ENCODE measurements at regions not wholly inside any gene's neighbourhood (a gene's known extent, or its start where the extent isn't known, plus 50 kb on each side); places are given as distances from the start of the nearest gene placed in this dataset.

DNA sequence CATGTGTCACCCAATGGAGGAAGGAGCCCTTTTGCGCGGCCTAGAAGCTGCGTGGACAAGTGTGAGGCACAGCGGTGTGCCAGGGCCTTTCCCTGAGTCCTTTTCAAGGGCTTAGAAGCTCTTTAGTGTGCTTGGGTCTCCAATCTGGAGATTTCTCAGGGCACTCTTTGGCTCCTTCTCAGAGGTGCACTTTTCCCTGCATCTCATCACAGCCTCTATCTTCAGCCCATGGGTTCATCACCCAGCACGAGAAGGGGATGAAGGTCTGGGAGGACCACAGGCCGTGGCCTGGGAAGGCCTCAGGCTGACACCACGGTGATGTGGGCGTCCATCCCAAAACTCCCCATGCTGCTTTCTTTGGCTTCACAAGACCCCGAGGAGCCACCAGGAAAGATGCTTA lies 233.4 kb downstream of the TEX36 start:
- Histone ChIP-seq H3K4me1 (ENCODE audit: insufficient read depth, low read length, poor library complexity, severe bottlenecking) (no peaks in the 10 kb centered on the region), H3K36me3 (ENCODE audit: insufficient read depth, low read length, poor library complexity, severe bottlenecking) (no peaks in the 10 kb centered on the region), H3K4me3 (ENCODE audit: low read depth, low read length, poor library complexity, severe bottlenecking) (no peak overlapping the region), H3K9me3 (ENCODE audit: low read depth, low read length, poor library complexity, severe bottlenecking) (no peaks in the 10 kb centered on the region), H3K27me3 (replicated peaks; ENCODE audit: insufficient read depth, low read depth, low read length, poor library complexity) (peaks cover 10% of the 10 kb centered on the region), H3K27ac (ENCODE audit: low read depth, low read length, poor library complexity, severe bottlenecking) (no peak overlapping the region)
- BruUV-seq (replicated peaks), result no TSS peak
- no peak for DNase-seq (ENCODE audit: low spot score)
- POLR2A ChIA-PET (ENCODE audit: low non-redundant PET), result no interaction called here
- CTCF ChIA-PET, result no interaction called here
- intact Hi-C loops (cut with micrococcal nuclease; ENCODE audit: unreplicated experiment), result no loop called here
- TF ChIP-seq EZH2 (IDR thresholded peaks at IDR 0.05; ENCODE audit: borderline replicate concordance, low read depth, low read length, poor library complexity, severe bottlenecking), result no peak
- TF ChIP-seq, protein P1, sequence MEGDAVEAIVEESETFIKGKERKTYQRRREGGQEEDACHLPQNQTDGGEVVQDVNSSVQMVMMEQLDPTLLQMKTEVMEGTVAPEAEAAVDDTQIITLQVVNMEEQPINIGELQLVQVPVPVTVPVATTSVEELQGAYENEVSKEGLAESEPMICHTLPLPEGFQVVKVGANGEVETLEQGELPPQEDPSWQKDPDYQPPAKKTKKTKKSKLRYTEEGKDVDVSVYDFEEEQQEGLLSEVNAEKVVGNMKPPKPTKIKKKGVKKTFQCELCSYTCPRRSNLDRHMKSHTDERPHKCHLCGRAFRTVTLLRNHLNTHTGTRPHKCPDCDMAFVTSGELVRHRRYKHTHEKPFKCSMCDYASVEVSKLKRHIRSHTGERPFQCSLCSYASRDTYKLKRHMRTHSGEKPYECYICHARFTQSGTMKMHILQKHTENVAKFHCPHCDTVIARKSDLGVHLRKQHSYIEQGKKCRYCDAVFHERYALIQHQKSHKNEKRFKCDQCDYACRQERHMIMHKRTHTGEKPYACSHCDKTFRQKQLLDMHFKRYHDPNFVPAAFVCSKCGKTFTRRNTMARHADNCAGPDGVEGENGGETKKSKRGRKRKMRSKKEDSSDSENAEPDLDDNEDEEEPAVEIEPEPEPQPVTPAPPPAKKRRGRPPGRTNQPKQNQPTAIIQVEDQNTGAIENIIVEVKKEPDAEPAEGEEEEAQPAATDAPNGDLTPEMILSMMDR (conservative IDR thresholded peaks at IDR 0.05; ENCODE audit: low read depth, low read length), result no peak

DNA sequence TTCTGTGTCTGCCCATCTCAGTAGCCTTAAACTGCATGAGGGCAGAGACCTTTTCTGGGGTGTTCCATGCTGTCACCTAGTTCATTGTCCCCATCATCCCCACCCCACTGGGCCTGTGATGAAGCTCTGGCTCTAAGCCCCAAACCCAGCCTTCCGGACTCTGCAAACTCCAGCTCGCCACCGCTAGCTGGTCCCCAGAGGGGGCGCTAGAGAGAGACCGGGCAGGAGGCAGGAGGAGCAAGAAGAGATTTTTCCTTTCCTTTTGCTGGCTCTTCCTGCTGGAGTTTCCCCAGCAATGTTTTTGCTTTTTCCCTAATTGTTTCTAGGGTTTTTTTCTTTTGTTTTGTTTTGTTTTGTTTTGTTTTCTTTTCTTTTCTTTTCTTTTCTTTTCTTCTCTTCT lies 234.4 kb downstream of the TEX36 start:
- ChIA-PET CTCF (interaction anchor here (0.5 to 0.6 kb wide), 2 partner anchors 168 to 352 kb away, joined by 4 to 8 read pairs; no protein-coding TSS in a partner anchor), POLR2A (ENCODE audit: low non-redundant PET) (no interaction called here)
- TF ChIP-seq, protein P1 (conservative IDR thresholded peaks at IDR 0.05; ENCODE audit: low read depth, low read length), result peak; percentile 71
- TF ChIP-seq EZH2 (IDR thresholded peaks at IDR 0.05; ENCODE audit: borderline replicate concordance, low read depth, low read length, poor library complexity, severe bottlenecking), result no peak
- no TSS peak for BruUV-seq (replicated peaks)
- DNase-seq (ENCODE audit: low spot score), result peak; percentile 45
- intact Hi-C loops (cut with micrococcal nuclease; ENCODE audit: unreplicated experiment), result no loop called here
- no peaks in the 10 kb centered on the region for H3K36me3 ChIP-seq (ENCODE audit: insufficient read depth, low read length, poor library complexity, severe bottlenecking)
- no peaks in the 10 kb centered on the region for H3K4me1 ChIP-seq (ENCODE audit: insufficient read depth, low read length, poor library complexity, severe bottlenecking)
- peaks cover 10% of the 10 kb centered on the region for H3K27me3 ChIP-seq (replicated peaks; ENCODE audit: insufficient read depth, low read depth, low read length, poor library complexity)
- H3K9me3 ChIP-seq (ENCODE audit: low read depth, low read length, poor library complexity, severe bottlenecking), result no peaks in the 10 kb centered on the region
- no peak overlapping the region for H3K27ac ChIP-seq (ENCODE audit: low read depth, low read length, poor library complexity, severe bottlenecking)
- no peak overlapping the region for H3K4me3 ChIP-seq (ENCODE audit: low read depth, low read length, poor library complexity, severe bottlenecking)

DNA sequence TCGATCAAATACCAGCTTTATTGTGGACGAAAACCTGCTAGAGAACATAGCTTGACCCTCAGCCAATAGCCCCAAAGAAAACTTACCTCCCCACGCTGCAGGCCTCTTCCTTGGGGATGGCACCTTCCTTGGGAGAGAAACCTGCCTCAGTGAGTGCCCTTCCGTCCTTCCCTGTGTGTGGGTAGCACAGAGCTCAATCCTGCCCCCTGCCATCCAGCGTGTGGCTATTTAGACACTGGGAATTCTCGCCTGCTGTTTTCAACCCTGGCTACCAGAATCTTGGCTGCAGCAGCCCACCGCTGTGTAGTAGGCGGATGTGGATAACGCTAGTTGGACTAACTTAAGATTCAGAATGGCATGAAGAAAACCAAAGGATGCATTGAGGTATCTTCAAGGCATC lies 238.2 kb downstream of the TEX36 start:
- Histone ChIP-seq H3K36me3 (ENCODE audit: insufficient read depth, low read length, poor library complexity, severe bottlenecking) (no peaks in the 10 kb centered on the region), H3K4me3 (ENCODE audit: low read depth, low read length, poor library complexity, severe bottlenecking) (no peak overlapping the region), H3K9me3 (ENCODE audit: low read depth, low read length, poor library complexity, severe bottlenecking) (no peaks in the 10 kb centered on the region), H3K27me3 (replicated peaks; ENCODE audit: insufficient read depth, low read depth, low read length, poor library complexity) (peaks cover 4% of the 10 kb centered on the region), H3K27ac (ENCODE audit: low read depth, low read length, poor library complexity, severe bottlenecking) (no peak overlapping the region), H3K4me1 (ENCODE audit: insufficient read depth, low read length, poor library complexity, severe bottlenecking) (no peaks in the 10 kb centered on the region)
- no peak for TF ChIP-seq EZH2 (IDR thresholded peaks at IDR 0.05; ENCODE audit: borderline replicate concordance, low read depth, low read length, poor library complexity, severe bottlenecking)
- TF ChIP-seq, protein P1 (conservative IDR thresholded peaks at IDR 0.05; ENCODE audit: low read depth, low read length), result no peak
- DNase-seq (ENCODE audit: low spot score), result no peak
- ChIA-PET POLR2A (ENCODE audit: low non-redundant PET) (no interaction called here), CTCF (no interaction called here)
- BruUV-seq (replicated peaks), result no TSS peak
- intact Hi-C loops (cut with micrococcal nuclease; ENCODE audit: unreplicated experiment), result no loop called here
